ENCODE measurements at regions not wholly inside any gene's neighbourhood (a gene's known extent, or its start where the extent isn't known, plus 50 kb on each side); places are given as distances from the start of the nearest gene placed in this dataset.

- intact Hi-C loops (cut with DNase I; ENCODE audit: low total_unique reads) (no loop called here), in situ Hi-C loops (cut with MboI; ENCODE audit: low pct_ligation_motif_present in 1 of 4, low pct_unique_long_range_greater_than_20kb in 1 of 4, low sequenced_read_pairs in 3 of 4) (no loop called here)
- 91 to 100% methylated on average over 1 of the region's 1 CpG for WGBS, 2 donors (ENCODE audit: low coverage in 1 of 2)
- no peak for TF ChIP-seq POLR2A (IDR thresholded peaks at IDR 0.05)
- TF ChIP-seq CTCF (IDR thresholded peaks at IDR 0.05), result no peak
- no peak for TF ChIP-seq EP300 (IDR thresholded peaks at IDR 0.05; ENCODE audit: low read depth)
- TF ChIP-seq POLR2AphosphoS5 (IDR thresholded peaks at IDR 0.05), result no peak
- Histone ChIP-seq H3K9me3 (no peaks in the 10 kb centered on the region), H3K4me3 (no peak overlapping the region), H3K27me3 (no peaks in the 10 kb centered on the region), H3K4me1 (peaks cover 0 to 6% (median 0%) of the 10 kb centered on the region in 4 donors), H3K27ac (no peak overlapping the region), H3K36me3 (no peaks in the 10 kb centered on the region)
- DNase-seq, result no peak
Observed at GRCh38 chr2:38163579-38163978, 87.6 kb upstream of the CYP1B1 start.

- whole genome bisulfite sequencing, 2 donors (ENCODE audit: low coverage in 1 of 2), result 73 to 88% methylated on average over 2 to 3 of the region's 3 CpGs
- intact Hi-C loops (cut with DNase I; ENCODE audit: low total_unique reads) (no loop called here), in situ Hi-C loops (cut with MboI; ENCODE audit: low pct_ligation_motif_present in 1 of 4, low pct_unique_long_range_greater_than_20kb in 1 of 4, low sequenced_read_pairs in 3 of 4) (no loop called here)
- Histone ChIP-seq H3K27ac (no peak overlapping the region), H3K9me3 (no peaks in the 10 kb centered on the region), H3K4me1 (peaks cover 0 to 1% (median 0%) of the 10 kb centered on the region in 4 donors), H3K36me3 (no peaks in the 10 kb centered on the region), H3K4me3 (no peak overlapping the region), H3K27me3 (no peaks in the 10 kb centered on the region)
- DNase-seq, result no peak
- TF ChIP-seq POLR2A (IDR thresholded peaks at IDR 0.05) (no peak), CTCF (IDR thresholded peaks at IDR 0.05) (no peak), POLR2AphosphoS5 (IDR thresholded peaks at IDR 0.05) (no peak), EP300 (IDR thresholded peaks at IDR 0.05; ENCODE audit: low read depth) (no peak)
Observed at GRCh38 chr2:38163006-38163405, 87.1 kb upstream of the CYP1B1 start.

GRCh38 chr2:38160516-38160915, 84.6 kb upstream of the CYP1B1 start:
- no peak for DNase-seq
- intact Hi-C loops (cut with DNase I; ENCODE audit: low total_unique reads), result no loop called here

GRCh38 chr2:38159597-38159996, 83.6 kb upstream of the CYP1B1 start:
- no peaks in the 10 kb centered on the region for H3K27me3 ChIP-seq
- no peak overlapping the region for H3K4me3 ChIP-seq
- TF ChIP-seq POLR2A (IDR thresholded peaks at IDR 0.05) (no peak), CTCF (IDR thresholded peaks at IDR 0.05) (no peak), POLR2AphosphoS5 (IDR thresholded peaks at IDR 0.05) (no peak), EP300 (IDR thresholded peaks at IDR 0.05; ENCODE audit: low read depth) (no peak)
- no peaks in the 10 kb centered on the region for H3K36me3 ChIP-seq
- H3K4me1 ChIP-seq, result no peaks in the 10 kb centered on the region
- intact Hi-C loops (cut with DNase I; ENCODE audit: low total_unique reads) (no loop called here), in situ Hi-C loops (cut with MboI; ENCODE audit: low pct_ligation_motif_present in 1 of 4, low pct_unique_long_range_greater_than_20kb in 1 of 4, low sequenced_read_pairs in 3 of 4) (no loop called here)
- H3K27ac ChIP-seq, result no peak overlapping the region
- WGBS, 2 donors (ENCODE audit: low coverage in 1 of 2), result 72 to 80% methylated on average over 1 to 3 of the region's 3 CpGs
- no peaks in the 10 kb centered on the region for H3K9me3 ChIP-seq
- no peak for DNase-seq

More at GRCh38 chr2:38160516-38160915, 84.6 kb upstream of the CYP1B1 start:
- H3K36me3 ChIP-seq, result no peaks in the 10 kb centered on the region
- TF ChIP-seq POLR2AphosphoS5 (IDR thresholded peaks at IDR 0.05), result no peak
- TF ChIP-seq CTCF (IDR thresholded peaks at IDR 0.05), result no peak
- TF ChIP-seq EP300 (IDR thresholded peaks at IDR 0.05; ENCODE audit: low read depth), result no peak
- TF ChIP-seq POLR2A (IDR thresholded peaks at IDR 0.05), result no peak
- H3K27ac ChIP-seq, result no peak overlapping the region
- in situ Hi-C loops (cut with MboI; ENCODE audit: low pct_ligation_motif_present in 1 of 4, low pct_unique_long_range_greater_than_20kb in 1 of 4, low sequenced_read_pairs in 3 of 4), result no loop called here
- H3K4me1 ChIP-seq, result no peaks in the 10 kb centered on the region
- WGBS, 2 donors (ENCODE audit: low coverage in 1 of 2), result 86 to 94% methylated on average over 5 of the region's 5 CpGs
- no peaks in the 10 kb centered on the region for H3K9me3 ChIP-seq
- no peaks in the 10 kb centered on the region for H3K27me3 ChIP-seq
- no peak overlapping the region for H3K4me3 ChIP-seq
